A172 (cell line): ENCODE measurements at regions not wholly inside any gene's neighbourhood (a gene's known extent, or its start where the extent isn't known, plus 50 kb on each side); places are given as distances from the start of the nearest gene placed in this dataset.
A peak's percentile ranks its signal among the peaks of the same experiment; 100 is the strongest.
"Not testable (repeated sequence)": the region's sequence is repeated elsewhere in the genome, so short reads cannot be mapped to it uniquely, and the experiment has no call there.

Experiments used
- DNase-seq: peaks from one replicate; pipeline ENCODE4 v3.0.0-alpha.2; 2015; ENCODE audit warnings: low spot score

- not testable (repeated sequence) for DNase-seq
These were observed 690.6 kb upstream of the TPTE start for GRCh38 chr21:9830801-9831200.

DNA sequence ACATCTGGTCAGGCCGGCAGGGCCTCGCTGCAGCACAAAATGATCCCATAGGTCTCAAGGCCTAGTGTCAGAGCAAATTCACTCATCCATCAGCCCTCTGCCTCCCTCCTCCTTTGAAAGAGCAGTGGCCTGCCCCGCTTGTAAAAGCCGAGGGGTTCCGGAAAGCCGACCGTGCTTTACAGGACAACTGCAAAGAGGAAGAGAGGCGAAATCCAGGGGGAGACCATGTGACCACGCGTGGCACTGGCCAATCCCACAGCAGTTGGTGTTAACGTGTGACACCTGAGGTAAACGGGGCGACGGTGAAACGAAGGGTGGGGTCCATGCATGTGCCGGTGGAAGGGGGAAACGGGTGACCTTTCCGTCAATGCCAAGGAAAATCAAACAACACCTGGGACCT is 688.6 kb upstream of the TPTE start:
- DNase-seq = not testable (repeated sequence)

- DNase-seq = not testable (repeated sequence)
These were observed 684.8 kb upstream of the TPTE start for GRCh38 chr21:9836547-9836946.

DNA sequence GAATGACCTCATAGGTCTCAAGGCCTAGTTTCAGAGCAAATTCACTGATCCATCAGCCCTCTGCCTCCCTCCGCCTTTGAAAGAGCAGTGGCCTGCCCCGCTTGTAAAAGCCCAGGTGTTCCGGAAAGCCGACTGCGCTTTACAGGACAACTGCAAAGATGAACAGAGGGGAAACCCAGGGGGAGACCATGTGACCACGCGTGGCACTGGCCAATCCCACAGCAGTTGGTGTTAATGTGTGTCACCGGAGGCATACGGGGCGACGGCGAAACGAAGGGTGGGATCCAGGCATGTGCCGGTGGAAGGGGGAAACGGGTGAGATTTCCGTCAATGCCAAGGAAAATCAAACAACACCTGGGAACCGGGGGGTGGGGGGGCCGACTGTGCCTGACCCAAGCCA is 684.4 kb upstream of the TPTE start:
- not testable (repeated sequence) for DNase-seq

GRCh38 chr21:9837526-9837925 is 683.9 kb upstream of the TPTE start:
- not testable (repeated sequence) for DNase-seq

DNA sequence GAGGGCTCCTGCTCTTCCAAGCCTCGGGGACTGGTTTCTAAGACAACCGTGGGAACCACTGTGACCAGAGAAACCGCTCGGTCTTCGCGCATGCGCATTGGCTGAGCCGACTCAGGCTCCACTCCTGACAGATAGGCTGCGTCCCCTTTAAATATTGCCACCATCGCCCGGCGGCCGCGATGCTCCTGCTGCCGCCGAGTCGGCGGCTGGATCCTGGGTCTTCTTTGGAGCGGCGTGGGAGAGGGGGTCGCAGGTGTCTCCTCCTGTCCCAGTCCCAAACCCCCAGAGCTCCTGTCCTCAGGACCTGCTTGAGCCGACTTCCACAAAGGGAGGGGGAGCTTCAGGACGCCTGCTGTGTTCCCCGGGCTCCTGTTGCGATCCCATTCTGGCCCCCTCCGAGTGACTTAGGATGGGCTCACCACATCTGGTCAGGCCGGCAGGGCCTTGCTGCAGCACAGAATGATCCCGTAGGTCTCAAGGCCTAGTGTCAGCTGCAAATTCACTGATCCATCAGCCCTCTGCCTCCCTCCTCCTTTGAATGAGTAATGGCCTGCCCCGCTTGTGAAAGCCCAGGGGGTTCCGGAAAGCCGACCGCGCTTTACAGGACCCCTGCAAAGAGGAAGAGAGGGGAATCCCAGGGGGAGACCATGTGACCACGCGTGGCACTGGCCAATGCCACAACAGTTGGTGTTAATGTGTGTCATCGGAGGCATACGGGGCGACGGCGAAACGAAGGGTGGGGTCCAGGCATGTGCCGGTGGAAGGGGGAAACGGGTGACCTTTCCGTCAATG is 683.2 kb upstream of the TPTE start:
- peak; percentile 24 for DNase-seq

DNA sequence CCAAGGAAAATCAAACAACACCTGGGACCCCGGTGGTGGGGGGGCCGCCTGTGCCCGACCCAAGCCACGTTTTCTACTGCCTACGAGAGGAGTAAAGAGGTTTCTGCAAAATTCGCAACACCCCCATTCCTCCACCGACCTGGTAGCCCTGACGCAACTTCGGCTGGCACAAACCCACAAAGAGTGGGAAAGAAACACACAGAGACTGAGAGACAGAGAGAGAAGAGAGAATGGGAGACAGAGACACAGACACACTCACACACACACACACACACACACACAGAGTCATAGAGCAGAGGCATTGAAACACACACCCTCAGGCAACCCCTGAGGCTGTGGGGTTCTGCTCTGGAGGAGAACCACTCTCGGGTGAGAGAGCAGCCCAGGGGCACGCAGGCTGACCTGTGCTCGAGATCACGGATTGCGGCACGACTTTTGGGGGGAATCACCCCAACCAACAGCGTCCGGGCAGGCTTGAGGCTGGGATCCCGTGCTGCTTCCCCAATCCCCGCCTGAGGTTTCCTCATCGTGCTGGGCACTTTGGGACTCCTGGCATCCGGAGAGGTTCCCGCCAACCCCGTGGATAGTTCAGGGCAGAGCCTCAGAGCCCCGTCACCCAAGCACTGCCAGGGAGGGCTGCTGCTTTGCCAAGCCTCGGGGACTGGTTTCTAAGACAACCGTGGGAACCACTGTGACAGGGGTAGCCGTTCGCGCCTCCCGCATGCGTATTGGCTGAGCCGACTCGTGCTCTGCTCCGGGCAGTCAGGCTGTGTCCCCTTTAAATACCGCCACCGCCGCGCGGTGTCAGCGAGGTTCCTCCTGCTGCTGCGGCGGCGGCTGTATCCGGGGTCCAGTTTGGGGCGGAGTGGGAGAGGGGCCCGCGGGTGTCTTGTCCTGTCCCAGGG is 682.4 kb upstream of the TPTE start:
- DNase-seq = no peak

DNA sequence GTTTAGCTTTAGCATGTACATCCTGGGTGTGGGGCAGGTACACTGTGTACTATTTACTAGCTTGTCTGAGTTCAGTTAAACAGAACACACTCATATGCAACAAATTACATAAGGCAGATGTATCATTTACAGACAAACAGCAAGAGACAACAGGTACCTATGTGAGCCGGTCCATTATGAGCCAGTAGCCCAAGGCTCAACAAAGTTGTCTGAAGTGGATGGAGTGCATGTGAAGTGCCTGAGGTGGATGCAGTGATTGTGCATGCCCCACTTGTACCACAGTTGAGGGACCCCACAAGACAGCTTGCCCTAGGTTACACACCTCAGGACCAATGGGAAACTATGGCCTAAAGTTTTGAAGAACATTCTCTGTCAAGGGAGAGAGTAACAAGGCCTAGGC is 677.3 kb upstream of the TPTE start:
- DNase-seq = not testable (repeated sequence)

DNA sequence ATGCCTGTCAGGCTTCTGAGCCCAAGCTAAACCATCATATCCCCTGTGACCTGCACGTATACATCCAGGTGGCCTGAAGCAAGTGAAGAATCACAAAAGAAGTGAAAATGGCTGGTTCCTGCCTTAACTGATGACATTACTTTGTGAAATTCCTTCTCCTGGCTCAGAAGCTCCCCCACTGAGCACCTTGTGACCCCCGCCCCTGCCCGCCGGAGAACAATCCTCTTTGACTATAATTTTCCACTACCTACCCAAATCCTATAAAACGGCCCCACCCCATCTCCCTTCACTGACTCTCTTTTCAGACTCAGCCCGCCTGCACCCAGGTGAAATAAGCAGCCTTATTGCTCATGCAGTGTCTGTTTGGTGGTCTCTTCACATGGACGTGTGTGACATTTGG is 673.9 kb upstream of the TPTE start:
- not testable (repeated sequence) for DNase-seq

GRCh38 chr21:9851166-9851565 is 670.2 kb upstream of the TPTE start:
- not testable (repeated sequence) for DNase-seq

DNA sequence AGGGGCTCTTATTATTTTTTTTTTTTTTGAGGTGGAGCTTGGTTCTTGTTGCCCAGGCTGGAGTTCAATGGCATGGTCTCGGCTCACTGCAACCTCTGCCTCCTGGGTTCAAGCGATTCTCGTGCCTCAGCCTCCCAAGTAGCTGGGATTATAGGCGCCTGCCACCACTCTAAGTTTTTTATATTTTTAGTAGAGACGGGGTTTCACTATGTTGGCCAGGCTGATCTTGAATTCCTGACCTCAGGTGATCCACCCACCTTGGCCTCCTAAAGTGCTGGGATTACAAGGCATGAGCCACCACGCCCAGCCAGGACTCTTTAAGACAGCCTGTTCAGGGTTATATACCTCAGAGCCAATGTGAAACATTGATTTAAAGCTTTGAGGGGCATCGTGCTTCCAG is 669.7 kb upstream of the TPTE start:
- DNase-seq = not testable (repeated sequence)

DNA sequence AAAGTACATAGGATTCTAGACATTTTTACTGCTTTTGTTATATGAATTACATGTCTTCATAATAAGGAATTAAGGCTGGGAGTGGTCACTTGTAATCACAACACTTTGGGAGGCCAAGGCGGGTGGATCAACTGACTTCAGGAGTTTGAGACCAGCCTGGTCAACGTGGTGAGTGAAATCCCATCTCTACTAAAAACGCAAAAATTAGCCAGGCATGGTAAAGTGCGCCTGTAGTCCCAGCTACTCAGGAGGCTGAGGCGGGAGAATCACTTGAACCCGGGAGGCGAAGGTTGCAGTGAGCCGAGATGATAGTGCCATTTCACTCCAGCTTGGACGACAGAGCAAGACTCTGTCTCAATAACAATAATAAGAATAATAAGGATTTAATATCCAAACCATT is 663.8 kb upstream of the TPTE start:
- DNase-seq = not testable (repeated sequence)

DNA sequence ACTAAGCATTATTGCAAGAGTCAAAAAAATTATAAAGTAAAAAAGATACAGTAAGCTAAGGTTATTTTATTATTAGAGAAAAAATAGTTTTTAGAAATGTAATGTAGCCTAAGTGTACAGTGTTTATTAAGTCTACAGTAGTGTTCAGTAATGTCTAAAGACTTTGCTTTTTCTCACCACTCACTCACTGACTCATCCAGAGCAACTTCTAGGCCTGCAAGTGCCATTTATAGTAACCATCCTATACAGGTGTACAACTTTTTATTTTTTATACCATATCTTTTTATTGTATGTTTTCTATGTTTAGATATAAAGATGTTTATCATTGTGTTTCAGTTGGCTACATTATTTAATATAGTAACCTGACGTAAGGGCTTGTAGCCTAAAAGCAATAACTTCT is 661.5 kb upstream of the TPTE start:
- not testable (repeated sequence) for DNase-seq

DNA sequence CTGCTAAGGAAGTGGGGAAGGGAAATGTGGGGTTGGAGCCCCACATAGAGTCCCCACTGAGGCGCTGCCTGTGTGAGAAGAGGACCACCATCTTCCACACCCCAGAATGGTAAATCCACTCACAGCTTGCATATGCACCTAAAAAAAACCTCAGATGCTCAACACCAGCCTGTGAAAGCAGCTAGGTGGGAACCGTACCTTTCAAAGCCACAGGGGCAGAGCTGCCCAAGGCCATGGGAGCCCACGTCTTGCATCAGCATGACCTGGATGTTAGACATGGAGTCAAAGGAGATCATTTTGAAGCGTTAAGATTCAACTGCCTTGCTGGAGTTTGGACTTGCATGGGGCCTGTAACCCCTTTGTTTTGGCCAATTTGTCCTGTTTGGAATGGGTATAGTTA is 658.9 kb upstream of the TPTE start:
- not testable (repeated sequence) for DNase-seq

DNA sequence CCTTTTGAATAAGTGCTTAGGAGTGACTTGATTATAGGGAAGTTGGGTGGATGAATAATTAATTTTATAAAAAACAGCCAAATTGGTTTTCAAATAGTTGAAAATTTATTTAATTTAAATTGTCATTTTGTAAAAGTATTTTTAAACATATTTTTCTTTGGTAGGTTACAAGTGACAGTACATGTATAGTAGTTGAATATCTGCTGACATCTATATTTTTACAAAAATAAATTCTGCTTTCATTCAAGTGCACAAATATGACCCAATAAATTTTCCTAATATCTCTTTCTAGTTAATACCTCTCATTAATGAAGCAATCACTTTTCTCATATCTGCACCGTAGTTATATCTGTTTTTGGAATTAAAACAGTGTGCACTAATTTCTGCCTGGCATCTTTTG is 653.6 kb upstream of the TPTE start:
- not testable (repeated sequence) for DNase-seq

DNA sequence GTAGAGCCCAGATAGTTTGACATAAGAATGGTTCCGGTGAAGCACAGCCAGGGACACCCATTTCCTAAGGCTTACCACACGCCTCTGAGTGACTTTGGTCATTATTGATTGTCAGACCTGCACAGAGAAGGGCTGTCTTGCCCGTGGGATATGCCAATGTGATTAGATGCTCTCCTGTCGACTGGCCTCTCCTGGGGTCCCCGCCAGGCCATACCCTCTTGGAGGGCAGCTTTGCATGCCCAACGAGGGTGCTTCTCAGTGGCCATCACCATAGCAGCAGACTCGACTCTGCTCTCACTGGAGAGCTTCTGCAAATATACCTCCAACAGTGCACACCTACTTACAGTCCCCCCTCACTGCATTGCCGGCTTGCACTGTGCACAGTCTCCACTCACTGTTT is 648.3 kb upstream of the TPTE start:
- DNase-seq = not testable (repeated sequence)

DNA sequence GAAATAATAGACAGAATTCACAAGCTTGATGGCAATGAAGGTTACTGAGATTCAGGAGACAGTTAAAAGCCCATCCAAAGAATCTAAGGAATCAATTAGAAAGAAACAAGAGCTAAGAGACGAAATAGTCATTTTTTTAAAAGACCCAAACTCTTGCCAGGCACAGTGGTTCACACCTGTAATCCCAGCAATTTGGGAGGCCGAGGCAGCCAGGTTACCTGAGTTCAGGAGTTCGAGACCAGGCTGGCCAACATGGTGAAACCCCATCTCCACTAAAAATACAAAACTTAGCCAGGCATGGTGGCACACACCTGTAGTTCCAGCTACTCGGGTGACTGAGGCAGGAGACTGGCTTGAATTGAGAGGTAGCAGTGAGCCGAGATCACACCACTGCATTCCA is 647.2 kb upstream of the TPTE start:
- DNase-seq = not testable (repeated sequence)

DNA sequence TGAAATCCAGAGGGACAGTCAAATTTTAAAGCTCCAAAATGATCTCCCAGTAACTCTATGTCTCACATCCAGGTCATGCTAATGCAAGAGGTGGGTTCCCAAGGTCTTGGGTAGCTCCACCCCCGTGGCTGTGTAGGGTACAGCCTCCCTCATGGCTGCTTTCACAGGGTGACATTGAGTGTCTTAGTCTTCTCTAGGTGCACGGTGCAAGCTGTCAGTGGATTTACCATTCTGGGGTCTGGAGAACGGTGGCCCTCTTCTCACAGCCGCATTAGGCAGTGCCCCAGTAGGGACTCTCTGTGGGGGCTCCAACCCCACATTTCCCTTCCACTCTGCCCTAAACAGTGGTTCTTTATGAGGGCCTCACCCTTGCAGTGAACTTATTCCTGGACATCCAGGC is 640.0 kb upstream of the TPTE start:
- not testable (repeated sequence) for DNase-seq

DNA sequence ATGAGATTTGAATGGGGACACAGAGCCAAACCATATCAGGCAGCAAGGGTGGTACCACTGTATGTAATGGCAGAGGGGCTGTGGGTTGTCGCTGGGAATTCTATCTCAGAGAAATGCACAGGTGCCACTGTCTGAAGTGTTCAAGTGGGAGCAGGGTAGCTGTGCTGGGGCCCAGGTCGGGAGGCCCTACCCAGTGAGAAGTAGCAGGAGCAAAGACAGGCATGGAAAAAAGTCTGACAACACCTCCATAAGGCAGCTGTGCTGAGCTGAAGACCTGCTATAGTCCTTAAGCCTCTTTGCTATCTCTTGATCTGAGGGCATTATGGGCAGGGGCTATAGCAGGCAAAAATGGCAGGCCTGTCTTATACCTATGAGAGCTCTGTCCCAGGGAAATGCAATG is 638.3 kb upstream of the TPTE start:
- not testable (repeated sequence) for DNase-seq

- not testable (repeated sequence) for DNase-seq
These were observed 637.7 kb upstream of the TPTE start for GRCh38 chr21:9883571-9884282.

GRCh38 chr21:9888500-9888899 is 632.9 kb upstream of the TPTE start:
- DNase-seq = not testable (repeated sequence)

DNA sequence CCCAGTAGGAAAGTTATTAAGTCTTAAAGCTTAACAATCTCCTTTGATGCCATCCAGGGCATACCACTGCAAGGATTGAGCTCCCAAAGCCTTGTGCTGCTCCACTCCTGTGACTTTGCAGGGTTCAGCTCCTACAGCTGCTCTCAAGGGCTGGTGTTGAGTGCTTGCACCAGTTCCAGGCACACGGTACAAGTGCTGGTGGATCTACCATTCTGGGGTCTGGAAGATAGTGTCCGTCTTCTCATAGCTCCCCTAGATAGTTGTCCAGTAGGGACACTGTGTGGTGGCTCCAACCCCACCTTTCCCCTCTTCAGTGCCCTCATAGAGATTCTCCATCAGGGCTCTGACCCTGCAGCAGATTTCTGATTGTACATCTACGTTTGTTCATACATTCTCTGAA is 617.8 kb upstream of the TPTE start:
- DNase-seq = not testable (repeated sequence)
